ENCODE measurements at regions not wholly inside any gene's neighbourhood (a gene's known extent, or its start where the extent isn't known, plus 50 kb on each side); places are given as distances from the start of the nearest gene placed in this dataset.

DNA sequence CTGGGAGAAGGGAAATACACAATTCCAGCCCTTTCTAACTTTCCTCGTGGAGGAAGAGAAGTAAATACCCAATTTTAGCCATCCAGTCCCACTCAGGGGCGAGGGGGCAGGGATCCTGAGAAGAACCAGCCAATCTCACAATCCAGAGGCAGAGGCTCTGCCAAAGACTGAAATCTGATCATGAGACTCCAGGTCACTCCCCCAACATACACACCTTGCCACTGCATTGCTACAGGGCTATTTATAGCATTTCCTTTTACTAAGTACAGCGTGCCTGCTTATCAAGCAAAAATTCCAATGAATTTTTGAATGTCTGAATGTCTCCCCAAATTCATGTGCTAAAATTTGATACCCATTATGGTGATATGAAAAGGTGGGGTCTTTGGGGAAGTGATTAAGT is 1687.5 kb downstream of the EFNB2 start:
- DNase-seq (ENCODE audit: low spot score): peak; percentile 31

DNA sequence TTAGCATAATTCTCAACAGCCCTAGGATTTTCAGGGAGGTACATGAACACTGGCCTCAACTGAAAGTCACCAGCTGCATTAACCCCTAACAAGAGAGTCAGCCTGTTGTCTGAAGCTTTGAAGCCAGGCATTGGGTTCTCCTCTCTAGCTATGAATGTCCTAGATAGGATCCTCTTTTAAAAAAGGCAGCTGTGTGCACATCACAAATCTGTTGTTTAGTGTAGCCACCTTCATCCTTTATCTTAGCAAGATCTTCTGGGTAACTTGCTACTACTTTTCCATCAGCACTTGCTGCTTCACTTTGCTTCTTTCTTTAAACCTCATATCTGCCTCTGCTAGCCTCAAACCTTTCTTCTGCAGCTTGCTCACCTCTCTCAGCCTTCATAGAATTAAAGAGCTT is 1692.1 kb downstream of the EFNB2 start:
- DNase-seq (ENCODE audit: low spot score): no peak

DNA sequence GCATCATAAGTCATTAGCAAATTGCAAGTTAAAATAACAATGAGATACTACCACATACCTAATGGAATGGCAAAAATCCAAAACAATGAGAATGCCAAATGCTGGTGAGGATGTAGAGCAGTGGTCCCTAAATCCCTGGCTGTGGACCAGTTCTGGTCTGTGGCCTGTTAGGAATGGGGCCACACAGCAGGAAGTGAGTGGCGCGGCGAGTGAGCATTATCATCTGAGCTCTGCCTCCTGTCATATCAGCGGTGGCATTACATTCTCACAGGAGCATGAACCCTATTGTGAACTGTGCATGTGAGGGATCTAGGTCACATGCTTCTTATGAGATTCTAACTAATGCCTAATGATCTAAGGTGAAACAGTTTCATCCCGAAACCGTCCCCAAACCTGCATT is 1694.4 kb downstream of the EFNB2 start:
- DNase-seq (ENCODE audit: low spot score): no peak

DNA sequence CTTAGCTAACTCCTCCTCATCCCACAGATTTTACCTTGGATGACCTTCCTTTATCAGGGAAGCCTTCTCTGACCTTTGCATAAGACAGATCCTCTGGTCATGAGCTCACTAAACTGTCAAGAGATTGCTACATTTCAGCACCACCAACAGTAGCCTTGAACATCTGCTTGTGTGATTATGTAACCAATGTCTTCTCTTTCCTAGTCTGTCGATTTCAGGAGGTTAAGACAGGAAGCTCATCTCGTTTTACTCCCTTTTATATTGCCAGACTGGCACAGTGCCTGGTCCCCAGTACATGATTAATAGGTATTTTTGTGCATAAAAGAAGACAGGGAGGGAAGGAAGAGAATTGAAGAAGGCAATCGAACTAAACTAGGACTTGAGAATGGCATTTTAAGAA is 1697.7 kb downstream of the EFNB2 start:
- peak; percentile 2 for DNase-seq (ENCODE audit: low spot score)

DNA sequence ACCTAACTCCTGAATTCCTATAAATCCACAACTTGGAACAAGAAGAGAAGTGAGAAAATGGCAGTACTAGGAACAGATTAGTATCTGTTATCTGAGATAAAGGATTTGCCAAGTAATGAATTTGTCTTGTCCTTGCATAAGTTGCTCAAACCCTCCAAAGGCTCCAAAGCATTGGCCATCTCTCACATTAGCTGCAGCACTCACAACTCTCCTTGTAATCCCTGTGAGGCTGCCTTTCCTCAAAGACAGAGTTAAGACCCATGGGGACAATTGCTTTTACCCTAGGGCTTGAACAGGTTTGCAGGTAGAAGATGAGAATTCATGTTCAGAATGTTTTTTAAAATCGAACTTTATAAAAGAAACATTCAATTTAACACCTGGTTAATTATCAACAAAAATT is 1702.2 kb downstream of the EFNB2 start:
- DNase-seq (ENCODE audit: low spot score): no peak

DNA sequence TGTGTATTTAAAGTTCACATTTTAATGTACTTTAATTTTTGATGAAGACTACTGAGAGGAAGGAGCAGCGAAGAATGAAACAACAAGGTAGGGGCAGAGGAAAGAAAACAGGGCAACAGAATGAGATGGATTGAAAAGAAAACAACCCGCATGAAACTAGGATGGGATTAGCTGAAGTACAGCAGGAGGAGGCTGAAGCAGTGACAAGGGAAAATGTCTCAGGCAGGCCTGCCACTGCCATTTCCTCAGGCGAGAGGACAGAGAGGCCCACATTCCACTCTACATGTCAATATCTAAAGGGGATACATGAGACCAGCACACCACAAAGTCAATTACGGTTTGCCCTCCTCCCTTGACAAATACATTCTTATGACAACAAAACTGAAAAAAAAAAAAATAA is 1703.2 kb downstream of the EFNB2 start:
- DNase-seq (ENCODE audit: low spot score): no peak

DNA sequence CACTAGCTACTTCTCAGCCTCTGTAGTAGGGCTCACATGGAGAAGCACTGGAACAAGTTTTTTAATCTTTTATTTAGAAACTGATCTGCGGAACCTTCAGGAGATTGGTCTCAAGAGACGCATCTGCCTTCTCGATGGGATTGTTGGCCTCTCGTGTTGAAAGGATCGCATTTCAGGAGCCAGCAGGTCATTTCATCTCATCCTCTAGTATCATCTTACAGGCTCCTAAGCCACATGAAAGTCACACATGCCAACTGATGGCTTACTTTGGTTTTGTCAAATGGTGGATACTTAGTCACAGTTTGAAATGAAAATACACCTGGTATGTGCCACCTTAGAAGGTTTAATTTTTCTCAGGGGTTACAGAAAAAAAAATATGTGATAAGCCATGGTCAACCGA is 1703.6 kb downstream of the EFNB2 start:
- no peak for DNase-seq (ENCODE audit: low spot score)

DNA sequence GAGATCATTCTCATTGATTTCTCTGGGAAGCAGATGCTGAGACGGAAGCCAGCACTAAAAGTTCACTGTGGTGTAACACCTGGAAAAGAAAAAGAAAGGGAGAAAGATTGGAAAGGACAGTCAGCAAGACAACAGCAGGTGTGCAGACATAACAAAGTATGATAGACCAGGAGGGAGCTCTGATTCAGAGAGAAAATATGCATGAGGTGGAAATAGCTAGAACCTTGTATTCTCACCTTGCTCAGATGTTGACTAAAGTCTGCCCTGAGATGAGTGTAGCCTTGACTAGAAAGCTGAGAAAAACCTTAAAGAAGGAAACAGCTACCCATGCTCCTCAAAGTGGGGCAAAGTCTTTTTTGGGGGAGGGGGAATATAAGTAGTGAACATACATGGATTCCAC is 1711.8 kb downstream of the EFNB2 start:
- peak; percentile 62 for DNase-seq (ENCODE audit: low spot score)

DNA sequence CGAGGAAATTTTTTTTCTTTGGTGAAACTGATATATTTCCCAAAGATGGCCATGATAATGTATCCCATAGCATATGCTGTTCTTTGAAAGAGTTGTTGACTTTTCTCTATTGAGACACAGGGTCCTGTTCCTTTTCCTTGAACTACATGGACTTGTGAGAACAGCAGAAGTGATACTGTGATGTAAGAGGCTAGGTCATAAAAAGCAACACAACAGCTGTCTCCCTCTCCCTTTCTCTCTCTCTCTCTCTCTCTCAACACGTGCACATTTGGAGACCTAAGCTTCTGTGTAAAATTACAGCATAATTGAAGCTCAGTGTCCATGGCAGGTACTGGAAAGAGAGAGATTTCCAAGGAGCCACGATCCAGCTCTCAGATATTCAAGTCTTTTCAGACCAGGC is 1712.4 kb downstream of the EFNB2 start:
- DNase-seq (ENCODE audit: low spot score): no peak

DNA sequence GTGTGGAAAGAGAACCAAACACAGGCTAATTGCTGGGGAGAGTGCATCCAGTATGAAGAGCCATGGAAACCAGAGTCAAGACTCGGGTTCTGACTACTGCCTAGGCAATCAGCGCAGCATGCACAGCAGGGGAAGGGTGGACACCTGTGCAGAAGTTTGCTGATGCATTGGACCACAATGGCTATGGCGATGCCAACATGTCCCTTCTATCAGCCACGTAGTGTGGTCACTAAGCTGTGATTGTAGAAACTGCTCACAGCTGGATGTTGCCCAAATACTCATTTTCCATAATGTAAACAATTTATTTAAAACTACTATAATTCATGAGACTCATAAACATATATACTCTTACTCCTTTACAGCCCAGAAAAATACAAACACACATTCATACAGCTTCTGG is 1718.2 kb downstream of the EFNB2 start:
- no peak for DNase-seq (ENCODE audit: low spot score)

DNA sequence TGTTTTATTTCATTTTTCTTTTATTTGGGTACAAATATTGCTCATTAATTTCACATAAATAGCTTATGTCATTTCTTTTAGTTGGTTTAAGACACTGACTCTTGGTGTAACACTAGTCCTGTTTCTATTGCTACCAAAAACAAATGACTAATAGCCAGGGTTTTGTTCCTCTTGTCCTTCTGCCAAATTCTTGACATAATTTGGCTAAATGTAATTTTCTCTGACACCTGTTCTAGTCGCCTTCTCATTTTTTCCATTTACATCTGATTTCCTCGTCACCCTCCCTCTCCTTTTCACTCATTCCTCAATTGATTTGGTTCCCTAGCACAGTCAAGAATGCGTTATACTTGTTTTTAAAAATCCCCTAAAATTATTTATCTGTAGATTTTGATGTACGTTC is 1718.7 kb downstream of the EFNB2 start:
- peak; percentile 15 for DNase-seq (ENCODE audit: low spot score)

DNA sequence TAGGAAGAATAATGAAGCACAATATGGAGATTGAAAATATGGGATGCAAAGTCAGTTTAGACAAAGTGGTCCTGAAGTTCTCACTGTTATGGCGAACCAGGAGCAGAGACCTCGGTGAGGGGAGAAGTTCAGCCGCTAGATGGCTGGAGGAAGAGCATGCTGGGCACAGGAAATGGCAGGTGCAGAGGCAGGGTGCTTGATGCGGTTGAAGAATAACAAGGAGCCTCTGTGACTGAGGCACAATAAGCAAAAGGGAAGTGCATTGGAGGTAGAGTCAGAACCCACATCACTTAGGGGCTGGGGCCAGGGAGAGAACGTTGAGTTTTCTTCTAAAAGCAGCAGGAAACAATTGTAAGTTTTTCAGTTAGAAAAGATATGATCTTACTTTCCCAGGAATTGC is 1725.2 kb downstream of the EFNB2 start:
- DNase-seq (ENCODE audit: low spot score): no peak

DNA sequence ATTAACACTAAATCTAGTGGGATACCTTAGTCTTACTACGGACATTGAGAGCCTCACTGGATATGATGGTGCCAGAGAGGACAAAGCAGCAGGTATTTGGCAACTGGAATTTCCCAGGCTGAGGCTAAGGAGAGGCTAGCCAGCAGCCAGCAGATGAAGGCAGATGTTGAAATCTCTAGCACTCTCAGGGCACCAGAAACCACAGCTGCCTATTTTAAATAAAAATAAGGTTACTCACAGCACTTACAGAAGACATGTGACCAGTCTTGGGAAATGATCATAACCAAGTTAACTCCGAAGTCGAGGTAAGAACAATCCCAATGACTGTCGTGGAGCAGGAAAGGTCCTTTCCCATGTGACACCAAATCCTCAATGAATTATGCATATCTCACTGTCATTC is 1726.0 kb downstream of the EFNB2 start:
- DNase-seq (ENCODE audit: low spot score): peak; percentile 57

DNA sequence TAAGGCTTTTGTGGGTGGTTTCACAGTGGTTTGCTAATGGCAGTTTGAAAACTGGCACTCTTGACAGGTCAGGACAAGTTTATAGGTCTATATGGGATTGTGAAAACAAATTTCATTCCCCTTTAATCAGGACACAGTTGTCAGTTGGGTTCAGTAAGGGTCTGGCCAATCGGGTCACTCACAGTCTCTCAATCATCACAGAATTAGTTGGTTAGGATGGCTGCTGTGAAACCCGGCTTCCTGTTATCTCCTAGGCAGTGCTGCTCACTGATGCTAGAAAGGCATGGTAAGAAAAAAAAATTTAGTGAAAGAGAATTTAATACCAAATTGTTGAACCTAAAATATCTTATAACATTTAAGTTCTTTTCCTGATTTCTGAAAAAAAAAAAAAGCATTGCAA is 1730.1 kb downstream of the EFNB2 start:
- no peak for DNase-seq (ENCODE audit: low spot score)

DNA sequence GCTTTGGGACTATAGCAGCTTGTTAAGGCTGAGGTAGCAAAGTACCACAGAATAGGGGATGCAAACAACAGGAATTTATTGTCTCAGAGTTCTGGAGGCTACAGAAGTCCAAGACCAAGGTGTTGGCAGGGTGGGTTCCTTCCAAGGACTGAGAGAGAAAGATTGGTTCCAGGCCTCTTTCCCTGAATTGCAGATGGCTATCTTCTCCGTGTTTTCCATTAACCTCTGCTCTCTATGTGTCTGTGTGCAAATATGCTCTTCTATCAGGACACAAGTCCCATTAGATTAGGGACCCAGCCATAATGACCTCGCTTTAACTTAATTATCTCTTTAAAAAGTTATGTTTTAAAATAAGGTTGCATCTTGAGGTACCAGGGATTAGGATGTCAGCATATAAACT is 1732.9 kb upstream of the SLC10A2 start:
- no peak for DNase-seq (ENCODE audit: low spot score)

DNA sequence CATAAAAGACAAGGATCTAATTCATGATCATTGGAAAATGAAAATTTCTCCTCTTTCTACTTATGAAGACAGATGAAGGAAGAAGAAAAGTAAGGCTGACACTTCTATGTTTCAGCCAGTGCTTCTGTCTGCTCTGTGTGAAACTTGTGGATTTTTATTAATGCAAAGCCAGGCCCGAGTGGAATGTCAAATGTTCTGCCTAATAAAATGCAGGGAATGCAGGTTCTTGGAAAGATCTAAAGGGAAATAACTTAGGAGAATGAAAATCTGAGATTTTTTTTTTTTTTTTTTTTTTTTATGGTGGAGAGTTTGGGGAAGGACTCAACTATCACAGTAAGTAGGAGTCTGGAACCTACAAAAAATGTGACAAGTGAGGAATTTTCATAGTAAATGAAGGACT is 1732.3 kb upstream of the SLC10A2 start:
- DNase-seq (ENCODE audit: low spot score): no peak

DNA sequence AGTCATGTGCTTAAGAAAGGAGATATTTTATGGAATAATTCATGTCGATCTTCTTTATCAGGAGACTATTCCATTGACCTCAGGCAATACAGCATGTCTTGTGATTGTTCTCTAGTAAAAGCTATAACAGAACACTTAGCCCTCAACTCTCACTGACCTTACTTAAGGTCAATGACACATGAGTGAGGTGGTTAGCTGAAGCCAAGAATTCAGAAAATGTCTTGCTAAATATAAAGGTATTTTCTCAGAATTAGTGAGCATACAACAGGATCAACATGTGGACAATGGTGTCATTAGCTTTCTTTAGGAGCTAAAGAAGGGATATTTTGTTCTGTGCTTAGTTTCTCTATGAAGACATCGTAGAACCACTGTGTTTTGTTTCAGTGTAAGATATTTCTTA is 1730.4 kb upstream of the SLC10A2 start:
- DNase-seq (ENCODE audit: low spot score): no peak

DNA sequence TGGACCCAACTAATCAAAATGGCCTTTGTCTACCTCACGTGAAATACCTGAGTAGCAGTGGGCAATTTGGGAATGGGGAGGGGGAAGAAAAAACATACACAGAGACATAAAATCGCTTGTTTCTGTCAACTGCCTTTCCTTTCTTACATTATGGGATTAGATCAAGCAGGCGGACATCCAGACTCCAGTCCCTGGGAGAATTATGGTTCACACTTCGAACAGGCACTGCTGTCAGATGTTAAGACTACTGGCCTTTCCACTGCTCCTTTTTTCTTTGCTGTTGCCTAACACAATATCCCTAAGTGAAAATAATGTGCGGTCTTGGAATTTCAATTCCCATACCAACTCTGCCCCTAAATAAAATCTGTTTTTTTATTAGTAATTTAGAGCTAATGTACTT is 1719.7 kb upstream of the SLC10A2 start:
- DNase-seq (ENCODE audit: low spot score): no peak

DNA sequence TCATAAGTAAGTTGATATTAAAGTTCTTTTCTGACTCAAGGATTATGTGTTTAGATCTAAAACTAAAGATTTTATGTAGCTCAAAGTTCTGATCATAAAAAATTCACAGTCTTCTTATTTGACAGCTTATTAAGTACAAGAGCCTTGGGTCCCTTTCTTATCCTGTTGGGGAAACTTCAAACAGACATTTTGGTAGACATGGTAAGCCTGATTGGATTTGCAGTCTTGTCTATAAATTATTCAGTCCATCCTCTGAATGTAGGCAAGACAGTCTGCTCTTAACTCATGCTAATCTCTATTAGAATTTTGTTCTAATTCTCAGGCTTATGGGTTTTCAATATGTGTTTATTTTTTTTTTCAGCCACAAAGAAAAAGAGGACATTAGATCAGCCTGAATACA is 1718.7 kb upstream of the SLC10A2 start:
- DNase-seq (ENCODE audit: low spot score): no peak

DNA sequence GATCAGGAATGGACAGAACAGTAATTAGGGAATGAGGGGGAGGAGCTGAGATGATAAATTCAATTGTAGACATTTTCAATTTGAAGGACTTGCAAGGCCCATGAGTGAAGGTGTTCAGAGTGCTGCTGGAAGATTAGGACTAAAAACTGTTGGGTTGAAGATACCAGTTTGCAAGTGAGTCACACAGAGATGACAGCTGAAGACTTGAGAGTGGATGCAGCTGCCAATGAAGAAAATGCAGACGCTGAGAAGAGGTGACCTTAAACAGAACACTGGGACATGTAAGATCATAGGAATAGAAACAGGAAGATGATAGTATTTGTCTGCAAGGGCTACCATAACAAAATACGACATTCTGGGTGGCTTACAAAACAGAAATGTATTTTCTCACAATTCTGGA is 1716.5 kb upstream of the SLC10A2 start:
- DNase-seq (ENCODE audit: low spot score): no peak

DNA sequence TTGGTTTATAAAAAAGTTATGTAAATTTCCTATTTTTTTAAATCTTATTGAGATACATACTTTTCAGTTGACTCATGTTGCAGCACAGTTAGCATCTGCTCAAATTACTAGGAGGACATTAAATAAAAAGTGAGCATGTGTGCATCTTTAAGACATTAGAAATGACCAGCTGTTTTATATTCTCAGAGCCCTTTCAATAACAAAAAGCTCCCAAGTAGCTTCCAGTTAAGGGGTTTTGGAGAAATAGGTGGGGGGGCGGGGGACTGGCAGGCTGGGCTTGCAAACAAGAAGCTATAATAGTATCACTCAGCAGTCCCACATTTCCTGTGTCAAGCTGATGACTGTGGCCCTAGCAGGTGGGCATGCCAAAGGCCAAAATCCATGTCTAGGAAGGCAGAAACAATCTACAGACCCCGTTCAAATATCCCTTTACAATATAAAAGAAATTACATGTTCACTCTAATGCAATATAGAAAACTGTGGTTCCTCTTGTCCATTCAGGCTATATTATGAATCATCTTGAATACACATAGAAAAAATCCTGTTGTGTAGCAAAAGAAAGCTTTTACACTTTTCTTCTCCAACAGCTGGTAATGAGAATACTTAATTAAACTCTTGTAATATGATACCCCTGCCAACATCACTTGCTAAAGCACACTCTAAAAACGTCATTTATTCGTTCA is 1713.2 kb upstream of the SLC10A2 start:
- DNase-seq (ENCODE audit: low spot score): peak; percentile 3

DNA sequence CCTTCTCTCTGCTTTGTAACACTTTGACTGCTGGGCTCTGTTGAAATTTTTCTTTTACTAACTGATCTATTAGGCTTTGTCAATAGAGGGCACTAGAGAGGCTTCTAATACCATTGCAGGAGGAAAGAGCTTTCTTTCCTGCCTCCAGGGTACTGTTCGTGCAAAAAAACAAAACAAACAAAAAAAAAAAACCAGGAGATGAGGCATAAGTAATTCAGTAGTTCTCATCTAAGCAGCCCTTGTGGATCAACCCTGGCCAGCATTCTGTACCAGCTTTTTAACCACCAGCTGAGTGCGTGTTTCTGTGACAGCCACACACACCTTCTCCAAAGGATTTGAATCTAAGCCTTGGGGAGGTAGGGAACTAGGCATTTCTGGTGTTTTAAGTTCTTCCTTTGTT is 1707.6 kb upstream of the SLC10A2 start:
- DNase-seq (ENCODE audit: low spot score): peak; percentile 58

DNA sequence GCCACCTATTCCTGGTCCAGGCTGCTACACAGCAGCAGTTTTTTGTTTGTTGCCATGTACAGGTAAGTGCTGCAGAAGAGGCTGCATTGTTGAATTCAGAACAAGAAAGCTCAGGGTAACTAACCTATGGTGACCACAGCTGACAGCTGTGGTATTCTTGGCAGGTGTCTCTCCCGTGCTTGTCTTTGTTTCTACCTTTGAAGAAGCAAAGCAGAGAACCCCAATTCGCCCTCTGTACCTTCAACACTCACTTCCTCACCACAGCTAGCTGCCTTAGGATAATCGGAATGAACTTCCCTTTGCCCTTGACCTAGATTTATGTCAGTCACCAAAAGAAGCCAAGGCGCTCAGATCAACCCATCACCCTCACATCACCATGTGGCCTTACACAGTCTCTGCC is 1703.3 kb upstream of the SLC10A2 start:
- DNase-seq (ENCODE audit: low spot score): no peak

DNA sequence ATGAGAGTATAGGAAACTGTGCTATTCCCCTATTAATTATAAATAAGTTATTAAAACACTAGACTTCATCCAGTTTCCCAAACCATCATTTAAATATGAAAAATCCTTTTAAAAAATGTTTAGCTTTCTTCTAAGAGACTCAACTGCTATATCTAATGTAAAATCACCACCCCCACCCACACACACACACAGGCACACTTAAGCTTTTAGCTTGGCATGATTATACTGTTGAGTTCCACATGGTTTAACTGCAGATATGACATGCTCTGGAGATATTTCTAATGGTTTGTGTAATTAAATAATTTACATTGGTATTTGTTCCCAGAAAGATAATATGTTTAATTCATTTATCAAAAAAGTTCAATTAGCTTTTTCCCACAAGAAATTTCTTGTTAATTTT is 1700.1 kb upstream of the SLC10A2 start:
- DNase-seq (ENCODE audit: low spot score): peak; percentile 20

DNA sequence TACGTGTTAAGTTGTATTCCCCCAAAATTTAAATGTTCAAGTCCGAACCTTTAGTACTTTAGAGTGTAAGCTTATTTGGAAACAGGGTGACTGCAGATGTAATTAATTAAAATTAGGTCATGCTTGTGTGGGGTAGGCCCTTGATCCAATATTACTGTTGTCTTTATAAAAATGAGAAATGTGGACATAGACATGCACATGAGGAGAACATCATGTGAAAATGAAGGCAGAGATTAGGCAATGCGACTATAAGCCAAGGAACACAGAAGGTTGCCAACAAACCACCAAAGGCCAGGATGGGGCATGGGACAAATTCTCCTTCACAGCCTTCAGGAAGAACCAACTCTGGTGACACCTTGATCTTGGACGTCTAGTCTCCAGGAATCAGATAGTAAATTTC is 1698.4 kb upstream of the SLC10A2 start:
- no peak for DNase-seq (ENCODE audit: low spot score)

Measured in kidney tubule cell (primary cell).